HG02798 (cell line): ENCODE measurements at regions not wholly inside any gene's neighbourhood (a gene's known extent, or its start where the extent isn't known, plus 50 kb on each side); places are given as distances from the start of the nearest gene placed in this dataset.
"Not testable (repeated sequence)": the region's sequence is repeated elsewhere in the genome, so short reads cannot be mapped to it uniquely, and the experiment has no call there.

Source experiments
- ATAC-seq: cut with Tn5 transposase; IDR thresholded peaks from one replicate; pipeline ENCODE4 v1.9.1; 2021; ENCODE audit warnings: mild to moderate bottlenecking; ENCODE audit not compliant: unreplicated experiment, poor library complexity

GRCh38 chrX:124679199-124679598 lies 332.8 kb downstream of the SH2D1A start:
- no peak for ATAC-seq

GRCh38 chrX:124680287-124680686 lies 333.9 kb downstream of the SH2D1A start:
- ATAC-seq: no peak

DNA sequence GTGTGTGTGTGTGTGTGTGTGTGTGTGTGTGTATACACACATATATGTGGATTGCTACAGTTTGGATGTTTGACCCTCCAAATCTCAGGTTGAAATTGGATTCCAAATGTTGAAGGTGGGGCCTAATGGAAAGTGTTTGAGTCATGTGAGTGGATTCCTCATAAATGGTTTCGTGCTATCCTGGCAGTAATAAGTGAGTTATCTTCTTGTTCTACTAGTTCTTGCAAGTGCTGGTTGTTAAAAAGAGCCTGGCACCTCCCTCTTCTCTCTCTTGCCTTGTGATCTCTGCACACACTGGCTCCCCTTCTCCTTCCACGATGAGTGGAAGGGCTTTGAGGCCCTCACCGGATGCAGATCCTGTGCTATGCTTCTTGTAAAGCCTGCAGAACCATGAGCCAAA lies 344.1 kb downstream of the SH2D1A start:
- no peak for ATAC-seq

- no peak for ATAC-seq
Observed at GRCh38 chrX:124699876-124700275, 353.5 kb downstream of the SH2D1A start.

GRCh38 chrX:124717537-124717936 lies 371.2 kb downstream of the SH2D1A start:
- ATAC-seq: no peak

- no peak for ATAC-seq
Observed at GRCh38 chrX:124719060-124719459, 372.7 kb downstream of the SH2D1A start.

- ATAC-seq: no peak
Observed at GRCh38 chrX:124720532-124720931, 374.2 kb downstream of the SH2D1A start.

DNA sequence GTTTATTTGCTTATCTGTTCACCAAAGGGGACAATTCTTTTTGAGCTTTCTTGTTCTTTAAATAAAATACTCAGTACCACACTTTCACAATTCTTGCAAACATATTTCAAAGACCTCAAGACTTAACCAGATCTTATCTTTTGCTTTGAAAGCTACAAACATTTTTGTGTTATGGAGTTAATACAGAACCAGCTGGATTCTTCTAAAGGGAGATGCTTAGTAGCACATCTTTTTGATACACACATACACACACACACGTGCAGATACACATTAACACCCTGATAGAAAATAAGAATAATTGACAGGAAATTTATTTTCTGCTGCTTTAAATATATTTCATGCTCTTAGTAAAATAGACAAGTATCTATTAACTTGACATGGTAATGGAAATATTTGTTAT lies 379.1 kb downstream of the SH2D1A start:
- ATAC-seq: no peak

- ATAC-seq: no peak
Observed at GRCh38 chrX:124726292-124726691, 379.9 kb downstream of the SH2D1A start.

DNA sequence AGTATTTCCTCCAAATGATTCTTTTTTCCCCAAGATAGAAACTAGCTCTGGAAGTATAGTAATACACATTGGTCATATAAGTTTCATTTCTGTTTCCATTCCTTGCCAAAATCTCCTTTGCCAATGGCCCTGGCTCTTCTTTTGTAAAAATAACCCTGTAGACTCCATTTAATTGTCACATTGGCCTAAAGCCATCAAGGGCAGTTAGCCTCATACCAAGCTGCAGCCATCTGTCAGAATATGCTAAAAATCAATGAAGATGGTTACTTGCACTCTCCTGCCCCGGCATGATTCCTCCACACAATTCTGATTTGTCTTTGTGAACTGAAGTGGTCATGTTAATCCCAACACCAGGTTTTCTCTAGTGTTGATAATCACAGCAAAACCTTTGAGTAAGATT lies 380.5 kb downstream of the SH2D1A start:
- no peak for ATAC-seq

DNA sequence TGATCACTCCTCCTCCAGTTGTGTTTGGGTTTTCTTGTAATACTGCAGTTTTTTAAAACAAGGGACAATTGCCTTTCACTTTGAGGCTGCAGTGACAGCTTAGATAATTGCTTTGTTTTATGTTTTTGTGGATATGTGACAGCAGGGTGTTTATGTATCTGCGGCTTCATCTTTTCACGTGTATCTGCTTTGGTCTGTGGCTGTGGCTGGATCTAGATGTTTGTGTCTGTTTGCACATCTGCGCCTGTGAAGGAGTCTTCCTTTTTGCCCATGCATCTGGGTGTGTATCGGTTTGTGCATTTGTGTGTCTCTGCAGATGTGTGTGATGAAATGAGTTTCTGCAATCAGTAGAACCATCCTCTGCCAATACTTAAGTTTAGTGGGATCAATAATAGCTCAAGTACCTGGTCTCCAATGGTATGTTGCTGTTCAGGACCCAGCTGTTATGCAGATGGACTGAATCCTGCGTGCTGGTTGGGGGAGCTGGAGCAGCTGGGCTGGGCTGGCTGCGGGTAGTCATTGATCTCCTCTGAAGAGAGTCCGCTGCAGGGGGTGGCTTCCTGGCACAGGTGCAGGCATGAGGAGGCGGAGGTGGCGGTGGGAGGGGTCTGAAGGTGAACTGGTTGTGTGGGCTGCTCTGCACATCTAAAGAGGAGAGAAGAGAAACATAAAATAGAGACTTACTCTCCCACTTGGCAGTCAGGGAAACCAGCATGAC lies 390.3 kb downstream of the SH2D1A start:
- ATAC-seq: no peak

GRCh38 chrX:124737771-124738170 lies 391.4 kb downstream of the SH2D1A start:
- ATAC-seq: no peak

DNA sequence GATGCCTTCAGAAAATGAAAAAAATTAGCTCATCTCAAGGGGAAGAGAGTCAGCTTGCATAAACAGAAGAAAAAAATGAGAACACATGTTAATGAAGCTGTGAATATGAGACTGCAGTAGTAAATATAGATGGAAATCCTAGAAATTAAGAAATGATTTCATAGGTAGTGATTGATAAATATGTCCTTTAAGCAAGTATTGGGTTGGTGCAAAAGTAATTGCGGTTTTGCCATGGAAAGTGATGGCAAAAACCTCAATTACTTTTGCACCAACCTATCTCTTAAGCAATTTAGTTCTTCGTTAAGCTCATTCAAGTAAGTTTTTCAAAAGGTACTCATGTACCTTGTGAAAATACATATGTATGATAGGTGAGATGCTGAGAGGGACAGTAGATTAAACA lies 400.9 kb downstream of the SH2D1A start:
- ATAC-seq: no peak

DNA sequence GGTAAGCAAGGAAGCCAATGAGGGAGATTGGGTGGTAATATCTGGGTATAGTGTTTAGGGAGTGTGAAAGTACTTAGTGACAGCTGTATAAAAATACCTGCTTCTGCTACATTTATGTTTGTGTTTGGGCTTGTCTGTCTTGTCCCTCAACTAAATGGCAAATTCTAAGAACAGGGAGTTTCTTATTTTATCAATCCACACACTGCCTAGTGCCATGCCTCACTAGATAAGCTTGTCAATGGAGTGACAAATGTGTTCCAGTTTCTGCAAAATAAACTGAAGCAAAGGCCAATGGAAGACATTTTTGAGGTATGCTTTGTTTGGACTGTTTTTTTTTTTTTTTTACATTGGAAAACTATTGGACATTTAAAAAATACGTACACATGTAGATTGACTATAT lies 418.0 kb downstream of the SH2D1A start:
- no peak for ATAC-seq

- no peak for ATAC-seq
Observed at GRCh38 chrX:124769166-124769565, 422.8 kb downstream of the SH2D1A start.

DNA sequence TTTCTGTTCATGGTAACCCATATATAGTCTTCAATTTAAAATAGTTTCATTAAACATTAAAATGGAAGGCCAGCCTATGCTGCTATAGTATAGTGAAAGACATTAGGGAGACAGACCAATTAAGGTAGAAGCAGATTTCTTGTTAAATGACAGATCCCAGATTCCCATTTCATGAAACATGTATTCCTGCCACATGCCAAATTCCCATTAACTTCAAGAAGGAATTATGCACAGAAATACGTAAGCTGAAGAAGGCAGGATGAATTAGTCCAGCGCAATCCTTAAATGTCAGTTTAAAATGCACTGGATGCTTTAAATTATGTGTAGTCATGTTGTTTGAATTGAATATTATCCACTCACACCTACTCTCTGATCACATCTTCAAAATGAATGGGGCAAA lies 424.9 kb downstream of the SH2D1A start:
- no peak for ATAC-seq

DNA sequence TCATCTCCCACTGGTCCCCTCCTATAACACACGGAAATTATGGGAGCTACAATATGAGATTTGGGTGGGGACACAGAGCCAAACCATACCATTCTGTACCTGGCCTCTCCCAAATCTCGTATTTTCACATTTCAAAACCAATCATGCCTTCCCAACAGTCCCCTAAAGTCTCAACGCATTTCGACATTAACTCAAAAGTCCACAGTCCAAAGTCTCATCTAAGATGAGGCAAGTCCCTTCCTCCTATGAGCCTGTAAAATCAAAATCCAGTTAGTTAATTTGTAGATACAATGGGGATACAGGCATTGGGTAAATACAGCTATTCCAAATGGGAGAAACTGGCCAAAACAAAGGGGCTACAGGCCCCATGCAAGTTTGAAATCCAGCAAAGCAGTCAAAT lies 441.9 kb downstream of the SH2D1A start:
- not testable (repeated sequence) for ATAC-seq

- not testable (repeated sequence) for ATAC-seq
Observed at GRCh38 chrX:124789874-124790273, 443.5 kb downstream of the SH2D1A start.

DNA sequence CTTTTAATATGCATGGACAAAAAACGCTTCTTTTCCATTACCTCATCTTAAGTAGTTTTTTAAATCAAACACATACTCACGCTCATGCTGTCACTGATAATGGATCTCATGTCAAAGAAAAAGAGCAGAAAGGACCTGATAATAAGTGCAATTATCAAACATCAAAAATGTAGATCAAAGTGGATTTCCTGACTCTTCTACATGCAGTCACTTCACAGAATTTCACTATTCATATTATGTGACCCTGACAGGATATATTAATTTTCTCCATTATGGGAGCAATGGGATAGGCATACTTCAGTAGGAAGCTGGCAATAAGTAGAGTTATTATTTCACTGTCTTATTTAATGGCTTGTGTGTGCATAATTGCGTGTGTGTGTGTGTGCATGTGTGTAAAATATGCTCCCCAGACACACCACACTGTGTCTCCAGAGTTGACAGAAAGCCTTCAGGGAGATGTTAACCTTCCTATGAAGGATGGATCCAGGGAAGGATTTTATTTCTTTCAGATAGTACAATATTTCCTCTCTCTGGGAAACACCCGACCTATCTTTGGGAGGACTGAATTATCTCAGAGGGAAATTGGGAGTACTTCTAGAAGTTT lies 445.2 kb downstream of the SH2D1A start:
- ATAC-seq: no peak

GRCh38 chrX:124796989-124797388 lies 450.6 kb downstream of the SH2D1A start:
- ATAC-seq: no peak

DNA sequence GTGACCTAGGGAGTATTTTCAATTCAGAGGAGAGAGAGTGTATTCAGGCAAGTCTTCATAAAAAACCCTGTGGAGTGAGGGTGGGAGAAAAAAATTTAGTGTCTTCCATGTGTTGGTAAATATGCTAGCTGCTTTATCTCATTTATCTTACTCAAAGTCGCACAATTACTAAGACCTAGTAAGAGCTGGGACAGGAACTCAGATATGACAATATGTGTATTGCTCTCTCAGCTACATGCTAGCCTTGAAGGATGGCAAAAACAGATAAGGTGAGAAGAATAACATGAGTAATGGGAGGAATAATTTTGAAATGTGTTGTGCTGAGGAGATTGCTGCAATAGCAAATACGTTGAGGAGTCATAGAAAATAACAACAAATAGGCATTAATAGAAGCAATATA lies 458.6 kb downstream of the SH2D1A start:
- ATAC-seq: no peak

DNA sequence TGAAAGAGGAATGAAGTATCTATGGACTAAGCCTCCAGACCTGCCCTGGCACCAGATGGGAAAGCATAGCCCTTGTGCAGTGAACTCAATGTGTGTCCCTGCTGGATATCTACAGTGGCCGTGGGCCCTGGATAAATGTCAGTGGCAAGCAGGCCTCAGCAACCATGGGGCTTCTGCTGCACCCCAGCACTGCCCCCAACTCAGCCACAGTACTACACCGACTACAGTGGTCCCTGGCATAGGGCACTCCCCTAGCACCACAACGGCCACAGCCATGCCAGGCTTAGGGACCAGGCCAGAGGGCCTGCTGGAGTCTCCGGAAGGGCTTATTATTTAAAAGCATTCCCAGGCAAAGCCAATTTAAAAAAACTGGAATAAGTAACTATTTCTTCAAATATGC lies 459.1 kb downstream of the SH2D1A start:
- ATAC-seq: no peak
